H1 (cell line): ENCODE measurements at regions not wholly inside any gene's neighbourhood (a gene's known extent, or its start where the extent isn't known, plus 50 kb on each side); places are given as distances from the start of the nearest gene placed in this dataset.

Experiments used
- JUND ChIP-seq: IDR thresholded peaks from 2 replicates; pipeline ENCODE4 v1.6.1; 2011; ENCODE audit warnings: mild to moderate bottlenecking, improper control_type of control experiment, low read length
- ZNF274 ChIP-seq: IDR thresholded peaks from 2 replicates; pipeline ENCODE4 v1.7.0; 2012; ENCODE audit warnings: low read length, borderline replicate concordance; ENCODE audit errors: extremely low read depth

GRCh38 chr1:109817881-109818270, 54.2 kb upstream of the EPS8L3 start:
- TF ChIP-seq JUND, result no peak
- TF ChIP-seq ZNF274, result no peak
